ENCODE measurements at regions not wholly inside any gene's neighbourhood (a gene's known extent, or its start where the extent isn't known, plus 50 kb on each side); places are given as distances from the start of the nearest gene placed in this dataset.

- Histone ChIP-seq H3K36me3 (ENCODE audit: control insufficient read depth in 2 of 2, extremely low read depth in 1 of 2, insufficient read depth in 1 of 2, low read length in 1 of 2) (no peaks in the 10 kb centered on the region), H3K27me3 (replicated peaks in 1 of 2; ENCODE audit: control insufficient read depth in 2 of 2, extremely low read depth in 1 of 2, insufficient read depth in 2 of 2, low read length in 1 of 2) (peaks cover 0 to 8% of the 10 kb centered on the region in 2 experiments), H3K4me1 (ENCODE audit: control insufficient read depth in 1 of 2, extremely low read depth in 1 of 2, insufficient read depth in 2 of 2, low read length in 2 of 2) (peaks cover 0 to 27% of the 10 kb centered on the region in 2 experiments), H3K9me3 (no peaks in the 10 kb centered on the region), H3K27ac (ENCODE audit: low read length) (no peak overlapping the region), H3K4me3 (ENCODE audit: control insufficient read depth in 1 of 2, extremely low read depth in 1 of 2, low read length in 1 of 2) (no peak overlapping the region)
- POLR2A ChIA-PET, result no interaction called here
- DNase-seq (no peak), ATAC-seq (replicated peaks in 1 of 4) (no peak)
- no peak overlapping the region for H3K27ac Mint-ChIP-seq
- H3K27me3 Mint-ChIP-seq, result no peaks in the 10 kb centered on the region
- CTCF ChIA-PET, result no interaction called here
- H3K9me3 Mint-ChIP-seq, result no peaks in the 10 kb centered on the region
- no peak overlapping the region for H3K4me3 Mint-ChIP-seq
- no peaks in the 10 kb centered on the region for H3K36me3 Mint-ChIP-seq
- H3K4me1 Mint-ChIP-seq, result peaks cover 22 to 24% (median 23%) of the 10 kb centered on the region in 3 donors
- 91% methylated on average over 16 of the region's 16 CpGs for WGBS (ENCODE audit: insufficient coverage)
These were observed 105.8 kb upstream of the TNRC6C start for GRCh38 chr17:77852731-77853130.

GRCh38 chr17:77853191-77853977, 105.1 kb upstream of the TNRC6C start:
- CTCF ChIA-PET, result interaction anchor here in 1 of 2 donors (0.5 kb wide), 1 partner anchor 208 kb away, joined by 3 read pairs; no protein-coding TSS in a partner anchor
- POLR2A ChIA-PET, result interaction anchor here in 1 of 2 donors (0.6 kb wide), 1 partner anchor 12 kb away, joined by 3 read pairs; no protein-coding TSS in a partner anchor
- H3K9me3 Mint-ChIP-seq, result peaks cover 0 to 6% (median 0%) of the 10 kb centered on the region in 3 donors

GRCh38 chr17:77854083-77854758, 104.3 kb upstream of the TNRC6C start:
- DNase-seq (no peak), ATAC-seq (replicated peaks in 1 of 4) (no peak)
- no peak overlapping the region for H3K27ac ChIP-seq (ENCODE audit: low read length)
- H3K36me3 ChIP-seq (ENCODE audit: control insufficient read depth in 2 of 2, extremely low read depth in 1 of 2, insufficient read depth in 1 of 2, low read length in 1 of 2), result no peaks in the 10 kb centered on the region
- H3K27ac Mint-ChIP-seq, result no peak overlapping the region
- H3K27me3 Mint-ChIP-seq, result no peaks in the 10 kb centered on the region
- no peak overlapping the region for H3K4me3 ChIP-seq (ENCODE audit: control insufficient read depth in 1 of 2, extremely low read depth in 1 of 2, low read length in 1 of 2)
- H3K9me3 Mint-ChIP-seq, result peaks cover 0 to 10% (median 0%) of the 10 kb centered on the region in 3 donors
- peaks cover 0 to 8% of the 10 kb centered on the region in 2 experiments for H3K27me3 ChIP-seq (replicated peaks in 1 of 2; ENCODE audit: control insufficient read depth in 2 of 2, extremely low read depth in 1 of 2, insufficient read depth in 2 of 2, low read length in 1 of 2)
- H3K9me3 ChIP-seq, result no peaks in the 10 kb centered on the region
- CTCF ChIA-PET, result interaction anchor here in 1 of 2 donors (0.5 kb wide), 1 partner anchor 209 kb away, joined by 3 read pairs; no protein-coding TSS in a partner anchor
- H3K36me3 Mint-ChIP-seq, result no peaks in the 10 kb centered on the region
- POLR2A ChIA-PET, result interaction anchor here in 1 of 2 donors (0.6 kb wide), 1 partner anchor 11 kb away, joined by 3 read pairs; no protein-coding TSS in a partner anchor
- H3K4me1 Mint-ChIP-seq, result peaks cover 27 to 33% (median 32%) of the 10 kb centered on the region in 3 donors
- 75% methylated on average over 5 of the region's 14 CpGs for WGBS (ENCODE audit: insufficient coverage)
- no peak overlapping the region for H3K4me3 Mint-ChIP-seq
- H3K4me1 ChIP-seq (ENCODE audit: control insufficient read depth in 1 of 2, extremely low read depth in 1 of 2, insufficient read depth in 2 of 2, low read length in 2 of 2), result peaks cover 0 to 25% of the 10 kb centered on the region in 2 experiments

More at GRCh38 chr17:77853191-77853977, 105.1 kb upstream of the TNRC6C start:
- H3K27me3 Mint-ChIP-seq, result no peaks in the 10 kb centered on the region
- Histone ChIP-seq H3K36me3 (ENCODE audit: control insufficient read depth in 2 of 2, extremely low read depth in 1 of 2, insufficient read depth in 1 of 2, low read length in 1 of 2) (no peaks in the 10 kb centered on the region), H3K4me3 (ENCODE audit: control insufficient read depth in 1 of 2, extremely low read depth in 1 of 2, low read length in 1 of 2) (no peak overlapping the region), H3K27me3 (replicated peaks in 1 of 2; ENCODE audit: control insufficient read depth in 2 of 2, extremely low read depth in 1 of 2, insufficient read depth in 2 of 2, low read length in 1 of 2) (peaks cover 0 to 8% of the 10 kb centered on the region in 2 experiments), H3K27ac (ENCODE audit: low read length) (no peak overlapping the region), H3K9me3 (no peaks in the 10 kb centered on the region), H3K4me1 (ENCODE audit: control insufficient read depth in 1 of 2, extremely low read depth in 1 of 2, insufficient read depth in 2 of 2, low read length in 2 of 2) (peaks cover 0 to 25% of the 10 kb centered on the region in 2 experiments)
- H3K4me3 Mint-ChIP-seq, result no peak overlapping the region
- DNase-seq, result no peak
- 92% methylated on average over 13 of the region's 20 CpGs for WGBS (ENCODE audit: insufficient coverage)
- peaks cover 24 to 30% (median 29%) of the 10 kb centered on the region in 3 donors for H3K4me1 Mint-ChIP-seq
- H3K36me3 Mint-ChIP-seq, result no peaks in the 10 kb centered on the region
- H3K27ac Mint-ChIP-seq, result no peak overlapping the region
- no peak for ATAC-seq (replicated peaks in 1 of 4)

- H3K36me3 Mint-ChIP-seq, result no peaks in the 10 kb centered on the region
- no peak for ATAC-seq (replicated peaks in 1 of 4)
- peaks cover 0 to 8% of the 10 kb centered on the region in 2 experiments for H3K27me3 ChIP-seq (replicated peaks in 1 of 2; ENCODE audit: control insufficient read depth in 2 of 2, extremely low read depth in 1 of 2, insufficient read depth in 2 of 2, low read length in 1 of 2)
- 89% methylated on average over 17 of the region's 20 CpGs for WGBS (ENCODE audit: insufficient coverage)
- no peak overlapping the region for H3K27ac ChIP-seq (ENCODE audit: low read length)
- ChIA-PET POLR2A (no interaction called here), CTCF (no interaction called here)
- H3K9me3 Mint-ChIP-seq, result peaks cover 0 to 10% (median 0%) of the 10 kb centered on the region in 3 donors
- peaks cover 27 to 36% (median 33%) of the 10 kb centered on the region in 3 donors for H3K4me1 Mint-ChIP-seq
- no peaks in the 10 kb centered on the region for H3K9me3 ChIP-seq
- no peaks in the 10 kb centered on the region for H3K36me3 ChIP-seq (ENCODE audit: control insufficient read depth in 2 of 2, extremely low read depth in 1 of 2, insufficient read depth in 1 of 2, low read length in 1 of 2)
- peaks cover 0 to 25% of the 10 kb centered on the region in 2 experiments for H3K4me1 ChIP-seq (ENCODE audit: control insufficient read depth in 1 of 2, extremely low read depth in 1 of 2, insufficient read depth in 2 of 2, low read length in 2 of 2)
- no peak overlapping the region for H3K4me3 ChIP-seq (ENCODE audit: control insufficient read depth in 1 of 2, extremely low read depth in 1 of 2, low read length in 1 of 2)
- no peak overlapping the region for H3K27ac Mint-ChIP-seq
- H3K4me3 Mint-ChIP-seq, result no peak overlapping the region
- no peaks in the 10 kb centered on the region for H3K27me3 Mint-ChIP-seq
- DNase-seq, result no peak
These were observed 103.5 kb upstream of the TNRC6C start for GRCh38 chr17:77854759-77855745.

- Mint-ChIP-seq H3K4me1 (peaks cover 27 to 36% (median 33%) of the 10 kb centered on the region in 3 donors), H3K9me3 (peaks cover 0 to 15% (median 0%) of the 10 kb centered on the region in 3 donors), H3K4me3 (no peak overlapping the region), H3K27me3 (no peaks in the 10 kb centered on the region), H3K27ac (peak overlapping the region in 1 of 2 donors; percentile 74), H3K36me3 (no peaks in the 10 kb centered on the region)
- no peaks in the 10 kb centered on the region for H3K9me3 ChIP-seq
- H3K27me3 ChIP-seq (replicated peaks in 1 of 2; ENCODE audit: control insufficient read depth in 2 of 2, extremely low read depth in 1 of 2, insufficient read depth in 2 of 2, low read length in 1 of 2), result peaks cover 0 to 8% of the 10 kb centered on the region in 2 experiments
- no peak overlapping the region for H3K27ac ChIP-seq (ENCODE audit: low read length)
- H3K4me3 ChIP-seq (ENCODE audit: control insufficient read depth in 1 of 2, extremely low read depth in 1 of 2, low read length in 1 of 2), result no peak overlapping the region
- peaks cover 0 to 25% of the 10 kb centered on the region in 2 experiments for H3K4me1 ChIP-seq (ENCODE audit: control insufficient read depth in 1 of 2, extremely low read depth in 1 of 2, insufficient read depth in 2 of 2, low read length in 2 of 2)
- no peaks in the 10 kb centered on the region for H3K36me3 ChIP-seq (ENCODE audit: control insufficient read depth in 2 of 2, extremely low read depth in 1 of 2, insufficient read depth in 1 of 2, low read length in 1 of 2)
- ChIA-PET POLR2A (interaction anchor here in 1 of 2 donors (0.6 kb wide), 1 partner anchor 13 kb away, joined by 8 read pairs; no protein-coding TSS in a partner anchor), CTCF (no interaction called here)
- WGBS (ENCODE audit: insufficient coverage), result 73% methylated on average over 7 of the region's 20 CpGs
- DNase-seq (no peak), ATAC-seq (replicated peaks in 1 of 4) (peak in 3 of 4 experiments; percentile 21 to 62 (median 49))
These were observed 101.8 kb upstream of the TNRC6C start for GRCh38 chr17:77856551-77857305.
